NCI-H1417 treated with DMSO at 0.1 percent for 48 hours (cell line): ENCODE measurements at regions not wholly inside any gene's neighbourhood (a gene's known extent, or its start where the extent isn't known, plus 50 kb on each side); places are given as distances from the start of the nearest gene placed in this dataset.

Experiments used
- DNase-seq: peaks from one replicate; lab custom pipeline; 2025; lab: John Stamatoyannopoulos, UW

GRCh38 chr13:99027661-99028425, 50.0 kb upstream of the DOCK9 start:
- DNase-seq, result no peak

DNA sequence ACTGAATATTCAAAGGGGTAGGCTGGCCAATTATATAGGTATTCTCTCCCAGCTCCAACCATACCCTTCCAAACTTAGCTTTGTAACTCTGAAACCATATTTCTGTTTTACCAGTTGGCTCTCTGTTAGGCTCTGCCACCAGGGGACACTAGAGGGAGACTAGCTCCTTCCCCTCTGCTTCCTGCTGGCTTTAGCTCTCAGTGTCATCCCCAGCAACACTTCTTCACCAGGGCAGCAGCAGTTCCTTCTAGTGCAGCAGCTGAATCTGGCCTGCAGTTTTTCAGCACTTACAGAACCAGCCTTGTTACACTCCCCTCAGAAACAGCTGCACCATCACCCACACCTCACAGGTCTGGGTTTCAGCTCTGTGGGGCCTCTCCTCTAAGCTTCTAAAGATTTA, 51.0 kb upstream of the DOCK9 start:
- DNase-seq, result no peak

GRCh38 chr13:99029576-99029975, 51.7 kb upstream of the DOCK9 start:
- no peak for DNase-seq

DNA sequence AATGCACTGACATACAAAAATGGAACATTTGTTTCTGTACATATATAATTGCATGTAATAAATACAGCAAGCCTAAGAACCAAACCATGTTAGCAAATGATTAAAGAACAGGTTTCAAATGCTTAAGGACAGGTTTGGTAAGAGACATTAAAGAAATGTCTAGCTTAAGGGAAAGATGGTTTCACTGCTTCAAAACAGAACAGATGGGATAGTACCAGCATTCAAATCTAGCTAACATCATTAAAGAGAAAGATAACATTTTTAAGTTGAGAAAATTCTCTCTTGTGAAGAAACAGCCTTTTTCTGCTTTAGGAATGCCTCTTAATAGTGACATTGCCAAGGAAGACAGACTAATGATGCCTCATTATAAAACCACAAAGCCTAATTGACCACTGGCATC, 52.5 kb upstream of the DOCK9 start:
- no peak for DNase-seq

- DNase-seq, result no peak
These were observed 54.0 kb upstream of the DOCK9 start for GRCh38 chr13:99031832-99032231.

- peak; percentile 5 for DNase-seq
These were observed 56.0 kb upstream of the DOCK9 start for GRCh38 chr13:99033814-99034213.

- DNase-seq, result no peak
These were observed 56.6 kb upstream of the DOCK9 start for GRCh38 chr13:99034333-99035085.

DNA sequence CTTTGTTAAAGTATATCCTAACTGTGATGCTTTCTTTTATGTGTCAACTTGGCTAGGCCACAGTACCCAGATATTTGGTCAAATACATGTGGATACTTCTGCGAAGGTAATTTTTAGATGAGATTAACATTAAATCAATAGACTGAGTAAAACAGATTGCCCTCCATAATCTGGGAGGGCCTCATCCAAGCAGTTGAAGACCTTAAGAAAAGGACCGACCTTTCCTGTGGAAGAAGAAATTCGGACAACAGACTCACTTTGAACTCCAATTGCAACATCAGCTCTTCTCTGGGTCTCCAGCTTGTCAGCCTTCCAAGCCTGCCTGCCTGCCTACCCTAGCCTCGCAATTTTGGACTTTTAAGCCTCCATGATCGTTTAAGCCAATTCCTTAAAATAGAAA, 57.9 kb upstream of the DOCK9 start:
- DNase-seq, result no peak

GRCh38 chr13:99037756-99038155, 59.9 kb upstream of the DOCK9 start:
- no peak for DNase-seq

- no peak for DNase-seq
These were observed 61.9 kb upstream of the DOCK9 start for GRCh38 chr13:99039718-99040280.

DNA sequence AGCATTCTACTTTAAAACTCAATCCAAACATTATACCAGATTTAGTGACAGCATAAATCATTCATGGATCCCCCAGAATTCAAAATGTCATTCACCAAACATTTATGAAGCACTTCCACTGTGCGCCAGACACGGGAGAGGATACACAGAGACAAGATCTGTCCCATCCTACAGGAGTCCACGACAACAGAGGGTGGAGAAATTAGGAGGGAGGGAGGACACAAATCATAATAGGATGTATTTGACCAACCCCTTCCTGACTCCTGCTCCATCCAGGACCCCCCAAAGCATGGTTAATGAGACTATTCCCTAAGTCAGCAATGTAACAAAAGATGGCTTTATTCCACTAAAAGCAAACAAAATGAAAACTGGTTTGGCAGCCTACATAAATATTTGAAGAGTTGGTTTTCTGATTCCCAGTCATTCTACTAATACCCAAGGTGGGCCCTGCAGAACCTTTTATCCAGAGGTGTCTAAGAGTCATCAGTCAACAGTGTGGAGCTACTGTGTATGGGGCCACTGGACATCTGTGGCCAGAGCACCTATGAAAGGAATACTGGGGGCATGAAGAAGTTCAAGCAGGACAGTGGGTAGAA, 62.8 kb upstream of the DOCK9 start:
- peak; percentile 10 for DNase-seq

GRCh38 chr13:99041337-99041736, 63.5 kb upstream of the DOCK9 start:
- DNase-seq, result no peak

DNA sequence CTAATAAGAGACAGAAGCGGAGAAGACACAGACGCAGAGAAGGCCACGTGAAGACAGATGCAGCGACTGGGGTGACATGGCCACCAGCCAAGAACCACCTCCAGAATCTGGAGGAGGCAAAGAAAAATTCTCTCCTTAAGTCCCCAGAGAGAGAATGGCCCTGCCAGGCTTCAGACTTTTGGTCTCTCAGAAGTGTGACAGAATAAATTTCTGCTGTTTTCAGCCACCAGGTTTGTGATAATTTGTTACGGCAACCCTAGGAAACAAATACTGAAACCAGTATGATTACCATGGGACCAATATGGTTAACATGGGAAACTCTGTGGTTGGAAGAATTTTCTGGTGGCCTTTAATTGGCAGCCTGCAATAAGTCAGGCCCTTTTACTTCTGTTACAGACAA, 63.9 kb upstream of the DOCK9 start:
- DNase-seq, result no peak

DNA sequence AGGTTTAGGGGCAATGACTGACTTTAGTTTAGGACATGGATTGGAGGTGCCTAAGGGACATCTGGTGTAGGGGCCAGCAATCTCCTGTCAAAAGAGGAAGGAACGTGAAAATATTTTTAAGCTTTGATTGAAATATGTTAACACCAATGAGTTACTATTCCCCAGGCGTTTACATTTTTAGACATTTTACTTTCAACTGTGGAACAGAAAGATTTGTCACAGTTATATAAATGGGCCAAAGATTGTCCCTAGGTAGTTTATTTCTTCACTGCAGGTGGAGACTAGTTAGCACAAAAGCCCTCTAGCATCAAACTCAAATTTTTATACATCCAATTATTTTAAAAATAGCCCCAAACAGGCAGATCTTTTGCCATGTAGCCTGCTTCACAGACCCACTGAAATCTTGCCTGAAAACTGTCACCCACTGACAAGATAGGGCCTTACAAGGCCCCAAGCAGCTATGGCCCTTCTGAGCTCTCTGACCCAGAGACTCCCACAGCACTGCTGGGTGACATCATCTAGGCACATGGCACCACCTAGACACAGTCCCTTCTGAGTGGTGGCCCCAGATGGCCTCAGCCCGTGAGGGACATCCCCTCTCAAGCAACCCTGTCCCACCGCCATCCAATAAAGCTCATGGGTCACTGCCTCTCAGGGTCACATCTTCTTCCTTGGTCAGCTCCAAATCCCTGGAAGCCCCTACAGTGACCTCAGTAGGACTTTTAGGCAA, 64.8 kb upstream of the DOCK9 start:
- DNase-seq, result no peak

GRCh38 chr13:99043831-99044231, 66.0 kb upstream of the DOCK9 start:
- DNase-seq, result no peak

DNA sequence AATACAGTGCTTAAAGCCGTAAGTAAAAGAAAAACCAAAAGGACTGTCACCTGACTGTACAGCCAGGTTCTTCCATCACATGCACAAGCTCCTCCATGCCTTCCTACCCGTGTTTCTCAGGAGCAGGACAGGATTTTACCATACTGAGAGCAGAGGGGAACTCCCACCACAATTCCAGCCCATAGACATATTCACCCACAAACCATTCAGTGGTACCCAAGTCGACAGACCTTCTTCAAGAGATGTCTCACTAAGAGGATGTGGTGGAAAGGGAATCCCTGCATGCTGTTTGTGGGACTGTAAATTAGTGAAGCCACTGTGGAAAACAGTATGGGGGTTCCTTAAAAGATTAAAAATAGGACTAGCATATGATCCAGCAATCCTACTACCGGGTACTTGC, 66.9 kb upstream of the DOCK9 start:
- no peak for DNase-seq

GRCh38 chr13:99045396-99045795, 67.5 kb upstream of the DOCK9 start:
- DNase-seq, result no peak

DNA sequence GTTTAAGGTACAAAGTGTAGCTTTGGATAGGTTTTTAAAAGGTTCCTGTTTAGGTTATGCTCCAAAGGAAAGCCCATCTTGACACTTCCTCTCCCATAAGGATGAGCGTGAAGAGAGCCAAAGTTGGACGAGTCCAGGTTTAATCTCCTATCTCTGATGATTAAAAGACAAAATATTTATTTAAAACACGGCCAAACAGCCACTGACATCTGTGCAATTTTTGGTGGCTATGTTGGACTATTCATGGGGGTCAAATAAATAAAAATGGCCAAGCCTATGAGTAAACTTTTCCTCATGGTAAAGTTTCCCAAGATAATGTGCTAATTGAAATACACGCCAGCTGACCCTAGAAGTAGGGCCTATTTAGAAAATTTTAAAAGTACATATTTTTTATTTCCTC, 69.0 kb upstream of the DOCK9 start:
- DNase-seq, result no peak

- no peak for DNase-seq
These were observed 73.2 kb upstream of the DOCK9 start for GRCh38 chr13:99050983-99051488.

- DNase-seq, result no peak
These were observed 74.0 kb upstream of the DOCK9 start for GRCh38 chr13:99051768-99052455.

DNA sequence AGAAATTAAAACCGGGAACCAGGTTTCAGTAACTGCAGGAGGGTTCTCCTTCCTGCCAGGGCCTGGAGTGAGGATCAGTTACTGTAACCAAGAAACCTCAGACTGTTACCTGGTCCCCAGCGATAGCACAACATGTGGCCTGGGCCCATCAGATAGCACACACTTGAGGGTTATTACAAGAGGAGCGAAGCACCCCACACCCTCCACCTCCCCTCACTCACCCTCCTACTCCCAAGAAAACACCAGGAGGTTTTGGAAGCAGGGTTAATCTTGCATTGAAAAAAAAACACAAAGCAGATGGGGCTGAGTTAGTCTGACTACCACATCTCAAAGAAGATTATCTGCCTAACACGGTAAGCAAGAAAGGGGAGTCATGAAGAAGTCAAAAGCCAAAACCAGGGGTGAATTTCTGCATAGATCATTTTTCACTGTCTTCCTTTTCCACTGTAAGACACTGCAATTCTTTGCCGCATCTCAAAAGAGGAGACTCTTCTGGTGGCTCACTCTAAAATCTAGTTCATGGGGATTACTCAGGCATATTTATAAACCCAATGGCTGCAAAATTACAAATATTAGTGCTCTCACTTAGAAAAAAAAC, 75.9 kb upstream of the DOCK9 start:
- no peak for DNase-seq
